IMR-90 (cell line): ENCODE measurements at regions not wholly inside any gene's neighbourhood (a gene's known extent, or its start where the extent isn't known, plus 50 kb on each side); places are given as distances from the start of the nearest gene placed in this dataset.

Experiments
- CTCF ChIP-seq: conservative IDR thresholded peaks from 2 replicates; pipeline ENCODE4 v1.5.1; 2012; ENCODE audit warnings: mild to moderate bottlenecking, low read depth, low read length, improper control_type of control experiment
- MXI1 ChIP-seq: IDR thresholded peaks from 2 replicates; pipeline ENCODE4 v1.6.1; 2012; ENCODE audit warnings: low read depth, mild to moderate bottlenecking, low read length, moderate library complexity, borderline replicate concordance
- NFE2L2 ChIP-seq: fragments of 150-350 bp; IDR thresholded peaks from 2 replicates; pipeline ENCODE4 v1.6.1; 2016; ENCODE audit warnings: low read depth, mild to moderate bottlenecking, low read length
- POLR2A ChIP-seq: IDR thresholded peaks from 2 replicates; pipeline ENCODE4 v1.6.1; 2012; ENCODE audit warnings: mild to moderate bottlenecking, low read depth, low read length
- RCOR1 ChIP-seq: IDR thresholded peaks from 2 replicates; pipeline ENCODE4 v1.6.1; 2012; ENCODE audit warnings: mild to moderate bottlenecking, low read length, improper control_type of control experiment; ENCODE audit not compliant: insufficient replicate concordance
- SMC3 ChIP-seq: fragments of 150-350 bp; IDR thresholded peaks from 2 replicates; pipeline ENCODE4 v1.6.1; 2016; ENCODE audit warnings: low read depth, mild to moderate bottlenecking, antibody characterized with exemption, low read length, moderate library complexity

GRCh38 chr1:40927781-40928180, 51.7 kb upstream of the CTPS1 start:
- no peak for TF ChIP-seq SMC3
- no peak for TF ChIP-seq CTCF
- no peak for TF ChIP-seq NFE2L2
- no peak for TF ChIP-seq POLR2A
- no peak for TF ChIP-seq MXI1
- TF ChIP-seq RCOR1 = no peak
